Panc1 (cell line): ENCODE measurements at regions not wholly inside any gene's neighbourhood (a gene's known extent, or its start where the extent isn't known, plus 50 kb on each side); places are given as distances from the start of the nearest gene placed in this dataset.

Source experiments
- ATAC-seq: fragments of 200-7000 bp; cut with Tn5 transposase; 2 replicates; pipeline ENCODE4 v1.9.1; 2020; ENCODE audit warnings: mild to moderate bottlenecking, moderate library complexity
- BruUV-seq: library from RNA; stranded (reverse); fragments of 400-500 nt; replicated peaks from 2 replicates; lab custom pipeline; 2021; lab: Mats Ljungman, UMichigan
- CTCF ChIA-PET: fragments of 300-600 bp; sonication (Branson Sonifier 250); formaldehyde crosslinking; loops from one replicate; lab custom pipeline; 2022; ENCODE audit warnings: antibody characterized with exemption; lab: Charles Lee
- POLR2A ChIA-PET: fragments of 300-600 bp; sonication (Branson Sonifier 250); formaldehyde crosslinking; loops from one replicate; lab custom pipeline; 2022; ENCODE audit warnings: antibody characterized with exemption; lab: Charles Lee
- DNase-seq: peaks from one replicate; pipeline ENCODE4 v3.0.0-alpha.2; 2010; ENCODE audit warnings: low read depth, low spot score
- H3K27ac ChIP-seq: 2 replicates; pipeline ENCODE4 v1.5.1; 2011; ENCODE audit warnings: mild to moderate bottlenecking, low read length, inconsistent platforms
- H3K27me3 ChIP-seq: fragments of 200-500 bp; sonication (Bioruptor generic); 2 replicates; pipeline ENCODE4 v1.6.0; 2014; ENCODE audit warnings: low read length, inconsistent platforms; ENCODE audit not compliant: control insufficient read depth, insufficient read depth
- H3K36me3 ChIP-seq: fragments of 200-500 bp; sonication (Bioruptor generic); 2 replicates; pipeline ENCODE4 v1.5.1; 2014; ENCODE audit warnings: inconsistent platforms, mild to moderate bottlenecking, low read length, moderate library complexity; ENCODE audit not compliant: control insufficient read depth, insufficient read depth
- H3K4me1 ChIP-seq: 2 replicates; pipeline ENCODE4 v1.5.1; 2011; ENCODE audit warnings: inconsistent platforms, mild to moderate bottlenecking, low read length, moderate library complexity; ENCODE audit not compliant: control insufficient read depth, insufficient read depth
- H3K4me3 ChIP-seq, 2 experiments: 2 replicates each; pipeline ENCODE4 v1.5.1; 2011 to 2012; ENCODE audit warnings: low read depth in 2 of 2, low read length in 2 of 2, mild to moderate bottlenecking in 2 of 2, inconsistent platforms in 1 of 2, moderate library complexity in 1 of 2
- H3K9me3 ChIP-seq: fragments of 200-500 bp; sonication (Bioruptor generic); 2 replicates; pipeline ENCODE4 v1.5.1; 2014; ENCODE audit warnings: low read depth, mild to moderate bottlenecking, inconsistent platforms, low read length, moderate library complexity; ENCODE audit not compliant: control insufficient read depth, insufficient read depth
- CTCF ChIP-seq: fragments of 450-650 bp; IDR thresholded peaks from 2 replicates; pipeline ENCODE4 v1.5.1; 2017; ENCODE audit warnings: mild to moderate bottlenecking
- REST ChIP-seq, 2 experiments: IDR thresholded peaks; 2 replicates each; pipeline ENCODE4 v1.6.1; 2011 to 2012; ENCODE audit warnings: low read depth in 2 of 2, control low read depth in 1 of 2, low read length in 1 of 2, mild to moderate bottlenecking in 1 of 2, moderate library complexity in 1 of 2; ENCODE audit not compliant: insufficient read depth in 1 of 2
- TCF7L2 ChIP-seq: IDR thresholded peaks from 2 replicates; pipeline ENCODE4 v1.6.1; 2011; ENCODE audit warnings: mild to moderate bottlenecking, low read depth, low read length, inconsistent platforms
- in situ Hi-C: cut with HindIII; loops from 2 replicates; pipeline ENCODE4 v1.10.0; 2016; ENCODE audit warnings: low sequenced_read_pairs, low pct_unique_long_range_greater_than_20kb
- intact Hi-C: fragments of 100-400 bp; cut with micrococcal nuclease; formaldehyde crosslinking; loops from one replicate; pipeline ENCODE4 v1.10.0; 2022; ENCODE audit not compliant: unreplicated experiment

DNA sequence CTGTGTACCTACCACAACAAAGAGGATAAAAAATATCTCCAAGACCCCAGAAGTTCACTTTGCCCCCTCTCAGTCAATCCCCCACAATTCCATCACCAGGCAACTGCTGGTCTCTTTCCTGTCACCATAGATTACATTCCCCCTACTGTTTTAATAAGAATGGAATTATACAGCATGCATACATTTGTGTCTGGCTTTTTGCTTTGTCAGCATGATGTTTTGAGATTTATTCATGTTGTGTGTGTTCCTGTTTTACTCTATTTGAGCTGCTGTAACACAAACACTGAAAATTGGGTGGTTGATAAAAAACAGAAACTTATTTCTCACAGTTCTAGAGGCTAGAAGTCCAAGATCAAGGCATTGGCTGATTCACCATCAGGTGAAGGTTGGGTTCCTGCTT lies 214.5 kb upstream of the IGFBP3 start:
- Histone ChIP-seq H3K4me3 (no peak overlapping the region), H3K27ac (no peak overlapping the region), H3K27me3 (no peaks in the 10 kb centered on the region), H3K4me1 (no peaks in the 10 kb centered on the region), H3K36me3 (no peaks in the 10 kb centered on the region), H3K9me3 (no peaks in the 10 kb centered on the region)
- ChIA-PET CTCF (no interaction called here), POLR2A (no interaction called here)
- intact Hi-C loops (no loop called here), in situ Hi-C loops (no loop called here)
- no TSS peak for BruUV-seq
- TF ChIP-seq REST (IDR thresholded peaks at IDR 0.05; ENCODE audit: insufficient read depth in 1 of 2, low read depth in 2 of 2, low read length in 1 of 2) (no peak), TCF7L2 (no peak), CTCF (no peak)
- DNase-seq (no peak), ATAC-seq (no peak)

DNA sequence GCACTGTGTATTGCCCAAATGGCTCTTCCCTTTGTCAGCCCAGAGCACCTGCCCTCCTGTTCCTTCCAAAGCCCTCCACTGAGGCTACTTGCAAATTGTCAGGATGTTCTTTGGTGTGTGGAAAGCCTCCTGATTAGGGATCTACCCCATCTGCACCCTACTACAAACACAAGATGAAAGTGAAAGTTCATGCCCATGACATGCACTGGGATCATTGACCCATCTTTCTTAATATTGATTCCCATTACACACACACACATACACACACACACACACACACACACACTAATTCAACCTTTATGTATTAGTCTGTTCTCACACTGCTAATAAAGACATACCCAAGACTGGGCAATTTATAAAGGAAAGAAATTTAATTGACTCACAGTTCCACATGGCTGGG lies 213.7 kb upstream of the IGFBP3 start:
- no peak for TF ChIP-seq TCF7L2
- no peak for TF ChIP-seq REST (IDR thresholded peaks at IDR 0.05; ENCODE audit: insufficient read depth in 1 of 2, low read depth in 2 of 2, low read length in 1 of 2)
- no peaks in the 10 kb centered on the region for H3K27me3 ChIP-seq
- no peaks in the 10 kb centered on the region for H3K36me3 ChIP-seq
- no peak overlapping the region for H3K4me3 ChIP-seq
- POLR2A ChIA-PET: no interaction called here
- ATAC-seq: no peak
- intact Hi-C loops: loop anchor here (5.0 kb wide), 1 partner anchor 212 kb away; the partner anchor contains the start of gene IGFBP3
- H3K4me1 ChIP-seq: no peaks in the 10 kb centered on the region
- H3K27ac ChIP-seq: no peak overlapping the region
- DNase-seq: no peak
- in situ Hi-C loops: no loop called here
- CTCF ChIA-PET: no interaction called here
- BruUV-seq: no TSS peak
- H3K9me3 ChIP-seq: no peaks in the 10 kb centered on the region
